Liver (tissue), 8 donors: ENCODE measurements at regions not wholly inside any gene's neighbourhood (a gene's known extent, or its start where the extent isn't known, plus 50 kb on each side); places are given as distances from the start of the nearest gene placed in this dataset.
A peak's percentile ranks its signal among the peaks of the same experiment; 100 is the strongest.

ENCODE experiments used
- DNase-seq: peaks from one replicate; pipeline ENCODE4 v3.0.0-alpha.2; 2017; ENCODE audit warnings: low spot score
- H3K27ac ChIP-seq, 2 donors: one replicate each; pipeline ENCODE4 v1.7.0; 2013; ENCODE audit warnings: inconsistent platforms in 2 of 2, low read length in 2 of 2, control low read depth in 1 of 2, low read depth in 1 of 2, mild to moderate bottlenecking in 1 of 2
- H3K27me3 ChIP-seq, 4 donors: one replicate each; pipeline versions ENCODE4 v1.6.1 to v1.7.0; 2013; ENCODE audit warnings: low read length in 3 of 4, inconsistent platforms in 1 of 4, mild to moderate bottlenecking in 1 of 4, moderate library complexity in 1 of 4; ENCODE audit not compliant: control insufficient read depth in 4 of 4, insufficient read depth in 4 of 4
- H3K36me3 ChIP-seq, 4 donors: one replicate each; pipeline versions ENCODE4 v1.6.1 to v1.7.0; 2013; ENCODE audit warnings: low read length in 3 of 4, mild to moderate bottlenecking in 3 of 4, low read depth in 1 of 4, moderate library complexity in 1 of 4; ENCODE audit not compliant: control insufficient read depth in 4 of 4, insufficient read depth in 3 of 4
- H3K4me1 ChIP-seq, 4 donors: one replicate each; pipeline versions ENCODE4 v1.6.1 to v1.7.0; 2013; ENCODE audit warnings: low read length in 3 of 4, mild to moderate bottlenecking in 3 of 4, moderate library complexity in 1 of 4; ENCODE audit not compliant: control insufficient read depth in 4 of 4, insufficient read depth in 4 of 4
- H3K4me3 ChIP-seq, 3 donors: one replicate each; pipeline versions ENCODE4 v1.6.1 to v1.7.0; 2013; ENCODE audit warnings: low read length in 3 of 3, control low read depth in 1 of 3, low read depth in 1 of 3, mild to moderate bottlenecking in 1 of 3
- H3K9ac ChIP-seq, 2 donors: one replicate each; pipeline ENCODE4 v1.7.0; 2013; ENCODE audit warnings: low read length in 2 of 2, mild to moderate bottlenecking in 2 of 2, moderate library complexity in 2 of 2, control low read depth in 1 of 2, low read depth in 1 of 2
- H3K9me3 ChIP-seq, 4 donors: one replicate each; pipeline versions ENCODE4 v1.6.1 to v1.7.0; 2013; ENCODE audit warnings: low read length in 3 of 4; ENCODE audit not compliant: control insufficient read depth in 4 of 4
- CTCF ChIP-seq: fragments of 150-350 bp; IDR thresholded peaks from 2 replicates; pipeline ENCODE4 v1.5.1; 2017; ENCODE audit warnings: improper control_type of control experiment, low read depth, low read length; ENCODE audit not compliant: missing input control
- EGR1 ChIP-seq, 2 donors: IDR thresholded peaks; 2 replicates each; pipeline ENCODE4 v1.6.1; 2016 to 2018; ENCODE audit warnings: antibody characterized with exemption in 2 of 2, low read depth in 2 of 2
- FOXA1 ChIP-seq: IDR thresholded peaks from 2 replicates; pipeline ENCODE4 v1.6.1; 2016; ENCODE audit warnings: antibody characterized with exemption
- FOXA2 ChIP-seq: IDR thresholded peaks from 2 replicates; pipeline ENCODE4 v1.6.1; 2016; ENCODE audit warnings: antibody characterized with exemption
- GABPA ChIP-seq, 2 donors: IDR thresholded peaks in 1 of 2; conservative IDR thresholded peaks in 1 of 2; 2 replicates each; pipeline ENCODE4 v1.6.1; 2016; ENCODE audit warnings: antibody characterized with exemption in 2 of 2, mild to moderate bottlenecking in 1 of 2, moderate library complexity in 1 of 2
- HNF4A ChIP-seq, 2 donors: conservative IDR thresholded peaks; 2 replicates each; pipeline ENCODE4 v1.6.1; 2016; ENCODE audit warnings: antibody characterized with exemption in 2 of 2, mild to moderate bottlenecking in 2 of 2
- HNF4G ChIP-seq: IDR thresholded peaks from 2 replicates; pipeline ENCODE4 v1.6.1; 2016; ENCODE audit warnings: antibody characterized with exemption
- JUND ChIP-seq, 2 donors: IDR thresholded peaks; 2 replicates each; pipeline ENCODE4 v1.6.1; 2016; ENCODE audit warnings: antibody characterized with exemption in 2 of 2
- MAX ChIP-seq: IDR thresholded peaks from 2 replicates; pipeline ENCODE4 v1.6.1; 2016; ENCODE audit warnings: antibody characterized with exemption
- NR2F2 ChIP-seq: IDR thresholded peaks from 2 replicates; pipeline ENCODE4 v1.6.1; 2016; ENCODE audit warnings: antibody characterized with exemption
- RAD21 ChIP-seq, 2 donors: IDR thresholded peaks; 2 replicates each; pipeline ENCODE4 v1.6.1; 2016; ENCODE audit warnings: antibody characterized with exemption in 2 of 2, mild to moderate bottlenecking in 2 of 2
- RXRA ChIP-seq, 2 donors: IDR thresholded peaks; 2 replicates each; pipeline ENCODE4 v1.6.1; 2017 to 2018; ENCODE audit warnings: antibody characterized with exemption in 2 of 2, mild to moderate bottlenecking in 1 of 2
- SP1 ChIP-seq: IDR thresholded peaks from 2 replicates; pipeline ENCODE4 v1.6.1; 2018; ENCODE audit warnings: antibody characterized with exemption, mild to moderate bottlenecking
- TAF1 ChIP-seq: conservative IDR thresholded peaks from 2 replicates; pipeline ENCODE4 v1.6.1; 2016; ENCODE audit warnings: antibody characterized with exemption, mild to moderate bottlenecking
- YY1 ChIP-seq: IDR thresholded peaks from 2 replicates; pipeline ENCODE4 v1.6.1; 2016; ENCODE audit warnings: antibody characterized with exemption, mild to moderate bottlenecking
- ZBTB33 ChIP-seq: IDR thresholded peaks from 2 replicates; pipeline ENCODE4 v1.6.1; 2016; ENCODE audit warnings: antibody characterized with exemption
- WGBS: extraction: QIAGEN DNeasy Blood & Tissue Kit; methylation state at CpG from one replicate; pipeline ENCODE4 v1.1.7; 2013; 5-methylcytosine and 5-hydroxymethylcytosine counted together
- TF ChIP-seq, protein P1 (sequence below): IDR thresholded peaks from 2 replicates; pipeline ENCODE4 v1.6.1; 2016; ENCODE audit warnings: antibody characterized with exemption, mild to moderate bottlenecking
- TF ChIP-seq, protein P2 (sequence below): IDR thresholded peaks from 2 replicates; pipeline ENCODE4 v1.6.1; 2016; ENCODE audit warnings: antibody characterized with exemption
- donor health status: healthy.
- donor health status: healthy.
- donor health status: healthy.
- donor health status: healthy.
- donor health status: healthy.

DNA sequence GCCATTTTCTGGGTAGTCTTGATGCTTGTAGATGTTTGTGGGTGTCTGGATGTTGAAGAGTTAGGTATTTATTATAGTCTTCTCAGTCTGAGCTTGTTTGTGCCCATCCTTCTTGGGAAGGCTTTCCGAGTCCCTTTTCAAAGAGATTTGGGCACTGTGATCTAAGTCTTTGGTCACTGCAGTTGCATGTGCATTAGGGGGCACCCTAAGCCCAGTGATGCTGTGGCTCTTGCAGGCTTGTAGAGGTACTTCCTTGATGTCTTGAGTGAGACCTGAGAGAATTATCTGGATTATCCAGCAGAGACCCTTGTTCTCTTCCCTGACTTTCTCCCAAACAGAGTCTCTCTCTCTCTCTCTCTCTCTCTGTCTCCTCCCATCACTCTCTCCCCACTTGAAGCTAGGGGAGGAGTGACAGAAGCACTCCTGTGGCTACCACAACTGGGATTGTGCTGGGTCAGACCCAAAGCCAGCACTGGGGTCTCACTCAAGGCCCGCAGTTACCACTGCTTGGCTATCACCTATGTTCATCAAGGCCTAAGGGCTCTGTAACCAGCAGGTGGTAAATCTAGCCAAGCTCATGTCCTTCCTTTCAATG lies 68.5 kb downstream of the TMCO5A start:
- DNase-seq, result no peak
- WGBS, result 87% methylated on average over 2 of the region's 2 CpGs
- TF ChIP-seq NR2F2 (no peak), RAD21 (IDR thresholded peaks at IDR 0.05) (peak; percentile 81 to 86), CTCF (peak; percentile 56)

DNA sequence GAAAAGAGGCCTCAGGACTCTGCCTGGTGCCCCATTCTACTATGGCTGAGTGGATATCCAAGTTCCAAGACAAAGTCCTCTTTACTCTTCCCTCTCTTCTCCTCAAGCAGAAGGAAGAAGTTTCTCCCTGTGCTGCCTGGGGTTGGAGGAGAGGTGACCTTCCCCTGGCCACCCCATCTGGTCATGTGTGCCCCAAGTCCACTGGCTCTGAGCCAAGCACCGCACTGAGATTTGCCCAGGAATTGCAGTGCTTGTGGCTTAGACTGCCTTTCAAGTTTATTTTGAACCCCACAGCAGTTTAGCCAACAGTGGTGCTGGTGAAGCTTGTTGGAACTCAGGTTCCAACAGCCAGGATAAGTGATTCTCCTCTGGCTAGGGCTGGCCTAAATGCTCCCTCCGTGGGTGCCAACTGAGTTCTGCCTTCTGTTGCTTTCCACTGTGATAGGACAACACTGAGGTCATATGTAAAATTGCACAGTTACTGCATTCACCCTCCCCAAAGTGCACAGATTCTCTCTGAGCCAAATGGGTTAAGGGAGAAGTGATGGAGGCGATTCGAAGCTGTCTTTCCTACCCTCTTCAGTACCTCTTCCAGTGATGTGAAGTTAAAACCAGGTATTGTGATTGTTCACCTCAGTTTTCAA lies 69.9 kb downstream of the TMCO5A start:
- H3K36me3 ChIP-seq, result no peaks in the 10 kb centered on the region
- no peak overlapping the region for H3K9ac ChIP-seq
- H3K4me1 ChIP-seq, result no peaks in the 10 kb centered on the region
- no peak for DNase-seq
- H3K9me3 ChIP-seq, result peaks cover 0 to 1% (median 0%) of the 10 kb centered on the region in 4 donors
- H3K27ac ChIP-seq, result no peak overlapping the region
- TF ChIP-seq FOXA1, result no peak
- TF ChIP-seq CTCF, result no peak
- no peak for TF ChIP-seq RAD21 (IDR thresholded peaks at IDR 0.05)
- TF ChIP-seq JUND (IDR thresholded peaks at IDR 0.05), result no peak
- TF ChIP-seq YY1, result no peak
- TF ChIP-seq HNF4G, result no peak
- TF ChIP-seq EGR1 (IDR thresholded peaks at IDR 0.05; ENCODE audit: low read depth in 2 of 2), result no peak
- no peak for TF ChIP-seq NR2F2
- TF ChIP-seq RXRA (IDR thresholded peaks at IDR 0.05), result no peak
- no peak for TF ChIP-seq TAF1
- TF ChIP-seq, protein P1, sequence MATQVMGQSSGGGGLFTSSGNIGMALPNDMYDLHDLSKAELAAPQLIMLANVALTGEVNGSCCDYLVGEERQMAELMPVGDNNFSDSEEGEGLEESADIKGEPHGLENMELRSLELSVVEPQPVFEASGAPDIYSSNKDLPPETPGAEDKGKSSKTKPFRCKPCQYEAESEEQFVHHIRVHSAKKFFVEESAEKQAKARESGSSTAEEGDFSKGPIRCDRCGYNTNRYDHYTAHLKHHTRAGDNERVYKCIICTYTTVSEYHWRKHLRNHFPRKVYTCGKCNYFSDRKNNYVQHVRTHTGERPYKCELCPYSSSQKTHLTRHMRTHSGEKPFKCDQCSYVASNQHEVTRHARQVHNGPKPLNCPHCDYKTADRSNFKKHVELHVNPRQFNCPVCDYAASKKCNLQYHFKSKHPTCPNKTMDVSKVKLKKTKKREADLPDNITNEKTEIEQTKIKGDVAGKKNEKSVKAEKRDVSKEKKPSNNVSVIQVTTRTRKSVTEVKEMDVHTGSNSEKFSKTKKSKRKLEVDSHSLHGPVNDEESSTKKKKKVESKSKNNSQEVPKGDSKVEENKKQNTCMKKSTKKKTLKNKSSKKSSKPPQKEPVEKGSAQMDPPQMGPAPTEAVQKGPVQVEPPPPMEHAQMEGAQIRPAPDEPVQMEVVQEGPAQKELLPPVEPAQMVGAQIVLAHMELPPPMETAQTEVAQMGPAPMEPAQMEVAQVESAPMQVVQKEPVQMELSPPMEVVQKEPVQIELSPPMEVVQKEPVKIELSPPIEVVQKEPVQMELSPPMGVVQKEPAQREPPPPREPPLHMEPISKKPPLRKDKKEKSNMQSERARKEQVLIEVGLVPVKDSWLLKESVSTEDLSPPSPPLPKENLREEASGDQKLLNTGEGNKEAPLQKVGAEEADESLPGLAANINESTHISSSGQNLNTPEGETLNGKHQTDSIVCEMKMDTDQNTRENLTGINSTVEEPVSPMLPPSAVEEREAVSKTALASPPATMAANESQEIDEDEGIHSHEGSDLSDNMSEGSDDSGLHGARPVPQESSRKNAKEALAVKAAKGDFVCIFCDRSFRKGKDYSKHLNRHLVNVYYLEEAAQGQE, result no peak
- no peak for TF ChIP-seq MAX
- TF ChIP-seq FOXA2, result no peak
- no peak for TF ChIP-seq GABPA (IDR thresholded peaks at IDR 0.05 in 1 of 2, conservative IDR thresholded peaks at IDR 0.05 in 1 of 2)
- no peak for TF ChIP-seq ZBTB33
- TF ChIP-seq HNF4A (conservative IDR thresholded peaks at IDR 0.05), result no peak
- TF ChIP-seq SP1, result no peak
- TF ChIP-seq, protein P2, sequence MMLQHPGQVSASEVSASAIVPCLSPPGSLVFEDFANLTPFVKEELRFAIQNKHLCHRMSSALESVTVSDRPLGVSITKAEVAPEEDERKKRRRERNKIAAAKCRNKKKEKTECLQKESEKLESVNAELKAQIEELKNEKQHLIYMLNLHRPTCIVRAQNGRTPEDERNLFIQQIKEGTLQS, result no peak
- H3K27me3 ChIP-seq, result no peaks in the 10 kb centered on the region
- no peak overlapping the region for H3K4me3 ChIP-seq
- 74% methylated on average over 4 of the region's 4 CpGs for WGBS

More for the DNA sequence above, 68.5 kb downstream of the TMCO5A start:
- Histone ChIP-seq H3K4me3 (no peak overlapping the region), H3K4me1 (no peaks in the 10 kb centered on the region), H3K9me3 (peaks cover 0 to 4% (median 0%) of the 10 kb centered on the region in 4 donors), H3K27ac (no peak overlapping the region), H3K9ac (no peak overlapping the region), H3K36me3 (no peaks in the 10 kb centered on the region), H3K27me3 (no peaks in the 10 kb centered on the region)
